ENCODE measurements at regions not wholly inside any gene's neighbourhood (a gene's known extent, or its start where the extent isn't known, plus 50 kb on each side); places are given as distances from the start of the nearest gene placed in this dataset.

DNA sequence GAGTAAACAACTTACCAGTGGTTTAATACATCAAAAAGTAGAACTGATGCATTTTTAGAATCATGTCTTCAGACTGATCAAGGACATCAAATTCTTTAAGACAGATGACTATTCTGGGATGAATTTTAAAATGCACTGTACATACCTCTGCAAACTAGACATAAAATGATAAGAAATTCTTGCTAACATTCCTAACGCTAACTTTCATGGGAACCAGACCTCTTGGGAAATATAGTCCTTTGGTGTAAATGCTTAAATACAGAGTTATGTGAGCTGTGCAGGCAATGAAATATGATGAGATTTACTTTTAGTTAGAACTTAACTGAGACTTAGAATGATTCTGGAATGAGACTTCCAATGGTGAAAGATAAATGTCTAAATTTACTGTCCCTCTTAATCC lies 562.0 kb downstream of the NR4A2 start:
- no peak for TF ChIP-seq POLR2A (IDR thresholded peaks at IDR 0.05)
- TF ChIP-seq CTCF (IDR thresholded peaks at IDR 0.05): no peak

All from Peyer's patch (tissue), 4 donors.